CD4-positive, alpha-beta T cell treated with Interferon alpha-2 for 1 hour (primary cell): ENCODE measurements at regions not wholly inside any gene's neighbourhood (a gene's known extent, or its start where the extent isn't known, plus 50 kb on each side); places are given as distances from the start of the nearest gene placed in this dataset.
"Not testable (repeated sequence)": the region's sequence is repeated elsewhere in the genome, so short reads cannot be mapped to it uniquely, and the experiment has no call there.

Experiments
- DNase-seq, 2 donors: peaks; one replicate each; pipeline ENCODE4 v3.0.0-alpha.2; 2020 to 2022

- no peak for DNase-seq
These were observed 687.8 kb downstream of the TDRD15 start for GRCh38 chr2:21811541-21811940.

- no peak for DNase-seq
These were observed 689.0 kb downstream of the TDRD15 start for GRCh38 chr2:21812766-21813165.

GRCh38 chr2:21814588-21815149, 690.9 kb downstream of the TDRD15 start:
- DNase-seq, result no peak

DNA sequence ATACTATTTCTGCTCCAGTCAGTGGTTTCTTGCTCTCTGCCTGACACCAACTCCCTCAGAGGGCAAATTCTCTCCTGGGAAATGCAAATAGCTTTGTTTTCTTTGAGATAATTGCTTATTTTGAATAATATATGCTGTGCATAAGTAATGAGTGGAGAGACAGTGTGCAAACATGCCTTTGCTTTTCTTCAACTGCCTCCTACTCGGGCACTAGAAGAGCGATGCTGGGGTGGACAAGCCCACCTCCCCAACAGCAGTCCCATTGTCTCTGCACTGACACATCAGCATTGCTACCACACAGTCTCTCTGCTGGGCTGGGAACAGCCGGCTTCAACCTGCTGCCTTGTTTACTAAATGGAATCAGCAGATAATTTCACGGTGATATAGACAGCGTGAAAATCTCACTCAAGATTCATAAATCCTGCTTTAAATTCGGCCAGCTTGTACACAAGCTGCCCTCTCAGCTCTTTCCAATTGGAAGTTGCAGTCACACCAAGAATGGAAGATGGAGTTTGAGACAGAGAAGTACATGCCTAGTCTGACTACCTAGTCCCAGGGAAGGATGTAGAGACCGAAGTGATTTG, 694.5 kb downstream of the TDRD15 start:
- no peak for DNase-seq

GRCh38 chr2:21819454-21819853, 695.7 kb downstream of the TDRD15 start:
- DNase-seq, result no peak

- no peak for DNase-seq
These were observed 696.5 kb downstream of the TDRD15 start for GRCh38 chr2:21820271-21820670.

- no peak for DNase-seq
These were observed 698.0 kb downstream of the TDRD15 start for GRCh38 chr2:21821672-21822227.

DNA sequence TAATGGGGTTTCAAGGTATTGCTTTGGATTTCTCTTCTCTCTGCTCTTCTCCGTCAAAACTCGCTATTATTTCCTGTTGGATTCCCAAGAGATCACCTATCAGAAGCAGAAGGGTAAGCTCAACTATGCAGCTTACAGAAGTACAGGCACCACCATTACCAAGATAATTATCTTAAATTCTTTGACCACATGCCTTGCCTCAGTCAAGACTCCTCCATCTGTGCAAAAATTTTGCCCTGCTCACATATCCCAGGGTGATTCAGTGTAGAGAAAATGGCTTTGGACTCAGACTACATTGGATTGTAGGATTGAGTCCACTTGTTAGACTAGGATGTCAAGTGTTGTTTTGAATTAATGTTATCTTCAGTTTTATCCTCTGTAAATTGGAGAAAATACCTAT, 698.7 kb downstream of the TDRD15 start:
- no peak for DNase-seq

- DNase-seq, result no peak
These were observed 710.0 kb downstream of the TDRD15 start for GRCh38 chr2:21833767-21834166.

GRCh38 chr2:21836261-21836660, 712.5 kb downstream of the TDRD15 start:
- DNase-seq, result no peak

DNA sequence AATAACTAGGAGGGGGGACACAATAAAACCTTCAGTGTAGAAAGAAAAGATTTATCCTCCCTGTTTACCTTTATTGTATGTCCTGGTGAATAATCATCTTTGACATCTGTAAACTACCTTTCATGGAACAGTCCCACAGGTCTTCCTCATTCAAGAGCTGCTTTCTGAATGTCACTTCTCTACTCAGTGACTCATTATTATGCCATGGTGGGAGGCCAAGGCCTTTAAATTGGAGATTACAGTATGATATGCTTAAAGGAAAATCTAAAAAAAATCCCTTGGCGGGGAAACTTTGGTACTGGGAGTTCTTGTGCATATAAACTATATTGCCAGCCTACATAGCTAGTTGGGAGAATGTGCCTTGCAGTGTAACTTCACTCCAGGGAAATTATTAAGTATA, 713.0 kb downstream of the TDRD15 start:
- DNase-seq, result no peak

DNA sequence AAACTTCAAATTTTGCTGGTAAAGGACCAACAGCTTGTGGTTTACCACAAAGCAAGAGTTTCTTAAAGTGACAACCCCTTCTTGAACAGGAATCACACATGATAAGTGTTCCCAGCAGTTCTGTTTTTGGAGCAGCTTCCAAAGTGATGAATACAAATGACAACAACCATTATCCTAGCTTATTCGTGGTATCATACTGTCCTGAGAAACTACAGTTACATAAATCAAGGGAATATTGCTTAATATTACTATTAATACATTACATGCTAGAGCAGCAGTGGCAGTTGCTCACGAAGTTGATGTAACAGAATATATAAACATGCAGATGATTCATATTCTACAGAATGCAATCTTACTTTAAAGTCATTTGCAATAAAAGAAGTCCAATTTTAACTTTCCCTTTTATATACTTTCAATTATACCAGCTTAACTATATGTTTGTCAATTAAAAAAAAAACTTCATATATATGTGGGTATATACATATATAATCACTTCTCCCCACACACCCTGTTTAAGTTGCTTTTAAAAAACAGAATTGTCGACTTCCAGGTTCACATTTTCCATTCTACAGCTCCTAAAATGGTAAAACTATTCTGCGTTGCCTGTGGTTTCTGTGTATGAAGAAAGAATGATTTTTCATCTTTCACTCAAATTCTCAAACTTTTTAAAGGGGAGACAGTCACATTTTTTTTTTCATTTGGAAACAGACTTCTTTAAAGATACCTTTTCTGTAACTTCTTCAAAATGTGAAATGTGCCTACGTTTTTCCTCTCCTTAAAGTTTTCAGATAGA, 713.6 kb downstream of the TDRD15 start:
- DNase-seq, result no peak

DNA sequence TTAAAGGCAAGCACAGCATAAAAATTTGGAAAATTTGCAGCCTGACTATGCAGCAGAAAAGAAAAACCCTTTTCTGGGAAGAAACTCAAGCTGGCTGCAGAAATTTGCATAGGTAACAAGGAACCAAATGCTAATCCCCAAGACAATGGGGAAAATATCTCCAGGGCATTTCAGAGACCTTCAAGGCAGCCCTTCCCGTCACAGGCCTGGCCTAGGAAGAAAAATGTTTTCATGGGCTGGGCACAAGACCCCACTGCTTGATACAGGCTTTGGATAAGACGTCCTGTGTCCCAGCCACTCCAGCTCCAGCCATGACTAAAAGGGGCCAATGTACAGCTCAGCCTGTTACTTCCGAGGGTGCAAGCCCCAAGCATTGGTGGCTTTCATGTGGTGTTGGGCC, 717.6 kb downstream of the TDRD15 start:
- no peak for DNase-seq

GRCh38 chr2:21850367-21850766, 726.6 kb downstream of the TDRD15 start:
- DNase-seq, result not testable (repeated sequence)

- no peak for DNase-seq
These were observed 731.2 kb downstream of the TDRD15 start for GRCh38 chr2:21854938-21855337.

DNA sequence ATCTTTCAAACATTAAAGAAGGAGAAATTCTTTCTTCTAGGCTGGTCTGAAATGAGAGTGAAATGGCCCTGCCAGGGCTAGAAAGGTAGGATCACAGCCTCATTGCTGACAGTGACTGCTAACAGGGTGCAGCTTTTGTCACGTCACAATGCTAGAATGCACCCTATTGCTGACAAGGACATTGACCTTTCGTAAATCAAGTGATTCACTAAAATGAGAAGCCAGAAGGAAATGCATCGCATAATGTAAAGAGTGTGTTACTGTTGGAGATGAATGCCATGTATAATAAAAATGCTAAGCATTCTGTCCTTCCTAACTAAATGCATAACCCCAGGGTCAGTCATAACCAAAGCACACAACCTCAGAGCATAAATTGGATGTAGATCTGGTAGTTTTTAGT, 732.9 kb downstream of the TDRD15 start:
- no peak for DNase-seq

DNA sequence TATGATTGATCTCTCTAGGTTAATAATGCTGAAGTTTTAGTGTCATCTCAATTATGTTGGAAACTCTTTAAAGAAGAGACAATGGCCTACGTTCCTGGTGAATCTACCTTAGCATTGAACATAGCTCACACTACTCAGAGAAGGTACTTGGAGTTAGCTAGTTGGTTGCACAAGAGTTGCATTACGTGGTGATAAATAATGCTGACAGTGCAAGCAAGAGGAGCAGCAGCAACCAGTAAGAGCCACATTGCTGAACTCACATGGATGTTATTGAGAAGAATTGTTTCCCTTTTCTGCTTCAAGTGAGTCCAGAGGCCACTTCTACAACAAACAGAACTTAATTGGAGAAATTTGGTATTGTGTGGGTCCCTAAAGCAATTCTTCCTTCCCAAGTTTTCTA, 737.1 kb downstream of the TDRD15 start:
- DNase-seq, result no peak

- DNase-seq, result no peak
These were observed 742.5 kb downstream of the TDRD15 start for GRCh38 chr2:21866316-21866715.

DNA sequence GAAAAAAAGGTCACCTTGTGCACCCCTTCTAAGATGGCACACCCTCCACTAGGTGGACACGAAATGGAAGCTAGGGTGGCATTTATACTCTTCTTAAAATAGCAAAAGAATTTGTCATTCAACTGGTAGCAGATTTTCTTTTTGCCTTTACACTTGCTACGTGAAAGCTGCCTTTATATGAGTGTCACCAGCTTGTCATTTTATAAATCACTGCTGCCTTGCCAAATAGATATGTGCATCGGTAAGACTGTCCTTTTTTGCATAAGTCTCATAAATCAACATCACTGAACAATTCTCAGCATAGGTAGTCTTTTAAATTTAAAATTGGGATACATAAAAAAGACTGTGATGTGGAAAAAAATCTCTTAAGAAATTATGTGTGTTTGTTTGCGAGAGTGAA, 764.1 kb downstream of the TDRD15 start:
- DNase-seq, result no peak

GRCh38 chr2:21890041-21890440, 766.3 kb downstream of the TDRD15 start:
- no peak for DNase-seq

GRCh38 chr2:21890716-21891115, 766.9 kb downstream of the TDRD15 start:
- DNase-seq, result no peak

GRCh38 chr2:21891191-21891590, 767.4 kb downstream of the TDRD15 start:
- DNase-seq, result no peak

DNA sequence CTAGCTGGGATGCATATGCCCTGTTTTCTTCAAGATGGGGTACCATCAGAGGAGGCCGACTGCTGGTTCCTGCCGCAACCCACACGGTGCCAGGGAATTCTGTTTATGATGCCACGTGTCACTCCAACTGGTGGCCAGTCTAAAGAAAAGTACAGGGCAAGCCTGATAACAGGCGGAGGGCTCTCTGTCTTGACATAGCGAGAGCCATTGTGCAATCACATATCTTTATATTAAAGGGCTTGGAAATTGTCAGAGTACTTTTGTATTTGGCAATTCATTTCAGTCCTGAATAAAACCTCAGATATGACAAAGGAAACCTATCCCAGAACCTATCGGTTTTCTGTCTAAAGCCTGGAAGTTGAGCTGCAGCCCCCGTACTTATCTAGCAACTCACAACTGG, 768.4 kb downstream of the TDRD15 start:
- DNase-seq, result no peak

DNA sequence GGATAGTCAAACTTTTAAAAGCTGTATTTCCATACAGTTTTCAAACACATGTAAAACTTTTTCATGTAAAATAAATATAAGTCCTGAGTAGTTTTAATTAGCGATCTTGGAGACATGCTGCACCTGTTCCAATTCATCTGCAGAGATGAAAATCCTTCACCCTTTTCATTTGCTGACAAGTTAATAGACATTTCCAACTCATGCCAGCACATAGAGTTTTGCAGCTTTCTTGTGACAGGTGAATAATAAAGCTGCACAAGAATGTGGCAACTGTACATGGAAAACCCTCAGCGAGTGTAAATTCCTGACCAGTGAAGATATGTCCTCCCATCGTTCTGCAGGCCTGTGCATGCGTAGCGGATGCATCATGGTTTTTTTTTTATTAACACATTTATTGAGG, 771.4 kb downstream of the TDRD15 start:
- no peak for DNase-seq
